Mesodermal cell (in vitro differentiated cells): ENCODE measurements at regions not wholly inside any gene's neighbourhood (a gene's known extent, or its start where the extent isn't known, plus 50 kb on each side); places are given as distances from the start of the nearest gene placed in this dataset.
"Not testable (repeated sequence)": the region's sequence is repeated elsewhere in the genome, so short reads cannot be mapped to it uniquely, and the experiment has no call there.

Source experiments
- H3K27ac ChIP-seq: 2 replicates; pipeline ENCODE4 v1.7.0; 2013; ENCODE audit warnings: mild to moderate bottlenecking, low read depth, low read length, moderate library complexity; ENCODE audit not compliant: severe bottlenecking
- H3K36me3 ChIP-seq: 2 replicates; pipeline ENCODE4 v1.7.1; 2013; ENCODE audit warnings: mild to moderate bottlenecking, low read length, moderate library complexity; ENCODE audit not compliant: control insufficient read depth, insufficient read depth
- H3K4me1 ChIP-seq: one replicate; pipeline ENCODE4 v1.7.1; 2013; ENCODE audit warnings: mild to moderate bottlenecking, low read length; ENCODE audit not compliant: insufficient read depth, control insufficient read depth, poor library complexity, severe bottlenecking
- H3K4me3 ChIP-seq: 2 replicates; pipeline ENCODE4 v1.7.0; 2013; ENCODE audit warnings: low read length, control low read depth, mild to moderate bottlenecking; ENCODE audit not compliant: insufficient read depth, poor library complexity, severe bottlenecking; ENCODE audit errors: extremely low read depth
- H3K9me3 ChIP-seq: 2 replicates; pipeline ENCODE4 v1.7.1; 2013; ENCODE audit warnings: mild to moderate bottlenecking, low read length, moderate library complexity; ENCODE audit not compliant: control insufficient read depth
- WGBS, 2 experiments: methylation state at CpG; one replicate each; pipeline ENCODE4 v1.1.5; 2013; ENCODE audit warnings: missing lambda C conversion rate in 2 of 2; ENCODE audit not compliant: insufficient coverage in 2 of 2; 5-methylcytosine and 5-hydroxymethylcytosine counted together

DNA sequence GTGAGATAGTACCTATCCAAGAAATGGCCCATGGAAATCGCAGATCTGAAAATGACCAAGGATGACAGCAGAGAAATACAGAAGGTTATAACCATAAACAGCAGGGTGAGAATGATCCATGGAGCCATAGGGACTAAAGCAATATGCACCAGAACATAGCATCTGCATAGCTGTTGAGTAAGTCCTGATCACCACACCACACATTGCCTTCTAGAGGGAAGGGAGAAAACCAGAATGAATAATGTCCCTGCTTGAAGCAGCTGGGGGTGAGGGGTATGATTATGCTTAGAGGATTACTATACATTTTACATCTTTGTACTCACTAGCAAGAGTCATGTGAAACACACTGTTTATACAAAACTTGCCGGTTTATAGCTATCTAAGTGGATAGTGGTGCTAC lies 350.4 kb downstream of the MBD2 start:
- no peaks in the 10 kb centered on the region for H3K36me3 ChIP-seq
- no peak overlapping the region for H3K4me3 ChIP-seq
- WGBS, 2 experiments, result 93% methylated on average over 1 to 2 of the region's 2 CpGs

DNA sequence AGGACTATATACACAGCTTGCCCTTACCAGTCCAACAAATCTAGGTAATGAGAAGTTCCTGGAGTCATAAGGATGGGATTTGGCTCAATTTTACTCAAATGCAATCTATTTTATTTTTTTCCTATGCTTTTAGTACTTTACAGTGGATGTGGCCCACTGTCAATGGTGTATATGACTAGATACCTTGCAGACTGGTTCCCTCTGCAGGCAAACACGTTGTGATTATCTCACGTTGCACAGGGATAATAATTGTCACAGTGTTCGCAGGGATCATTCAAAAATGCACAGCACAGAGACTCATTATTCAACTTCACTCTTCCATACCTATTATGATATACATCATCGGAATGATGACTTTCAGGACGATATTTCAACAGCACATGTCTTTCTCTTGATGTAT lies 359.7 kb downstream of the MBD2 start:
- H3K4me1 ChIP-seq, result no peaks in the 10 kb centered on the region
- no peak overlapping the region for H3K27ac ChIP-seq
- no peak overlapping the region for H3K4me3 ChIP-seq
- WGBS, 2 experiments, result 40 to 94% methylated on average over 2 to 5 of the region's 5 CpGs
- H3K9me3 ChIP-seq, result no peaks in the 10 kb centered on the region
- H3K36me3 ChIP-seq, result no peaks in the 10 kb centered on the region

More for the DNA sequence above, 350.4 kb downstream of the MBD2 start:
- Histone ChIP-seq H3K27ac (no peak overlapping the region), H3K4me1 (no peaks in the 10 kb centered on the region), H3K9me3 (no peaks in the 10 kb centered on the region)

DNA sequence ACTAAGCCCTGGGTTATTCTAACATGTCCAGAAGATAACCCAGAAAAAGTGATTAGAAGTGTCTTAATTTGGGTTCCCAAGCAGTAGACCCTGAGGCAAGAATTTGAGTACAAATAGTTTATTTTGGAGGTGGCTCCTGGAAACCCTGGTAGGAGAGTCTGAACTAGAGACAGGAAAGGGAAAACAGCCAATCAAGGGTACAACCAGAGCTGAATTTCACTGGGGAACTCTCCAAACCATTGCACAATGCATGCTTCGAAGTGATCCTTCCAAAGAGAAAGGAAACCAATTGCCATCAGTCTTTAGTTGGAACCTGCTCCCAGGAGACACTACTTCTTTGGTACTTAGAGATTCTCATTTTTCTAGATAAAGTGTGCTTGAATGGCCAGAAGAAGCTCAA lies 361.5 kb downstream of the MBD2 start:
- 90 to 100% methylated on average over 1 of the region's 1 CpG for WGBS, 2 experiments
- no peak overlapping the region for H3K4me3 ChIP-seq
- H3K4me1 ChIP-seq, result no peaks in the 10 kb centered on the region
- H3K36me3 ChIP-seq, result no peaks in the 10 kb centered on the region
- no peak overlapping the region for H3K27ac ChIP-seq
- H3K9me3 ChIP-seq, result no peaks in the 10 kb centered on the region

DNA sequence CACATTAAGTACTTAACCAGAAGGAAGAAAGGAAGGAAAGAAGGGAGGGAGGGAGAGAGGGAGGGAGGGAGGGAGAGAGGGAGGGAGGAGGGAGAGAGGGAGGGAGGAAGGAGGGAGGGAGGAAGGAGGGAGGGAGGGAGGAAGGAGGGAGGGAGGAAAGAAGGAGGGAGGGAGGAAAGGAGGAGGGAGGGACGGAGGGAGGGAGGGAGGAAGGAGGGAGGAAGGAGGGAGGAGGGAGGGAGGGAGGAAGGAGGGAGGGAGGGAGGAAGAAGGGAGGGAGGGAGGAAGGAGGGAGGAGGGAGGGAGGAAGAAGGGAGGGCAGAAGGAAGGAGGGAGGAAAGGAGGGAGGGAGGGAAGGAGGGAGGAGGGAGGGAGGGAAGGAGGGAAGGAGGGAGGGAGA lies 363.3 kb downstream of the MBD2 start:
- Histone ChIP-seq H3K9me3 (no peaks in the 10 kb centered on the region), H3K4me1 (no peaks in the 10 kb centered on the region), H3K27ac (no peak overlapping the region), H3K4me3 (no peak overlapping the region), H3K36me3 (no peaks in the 10 kb centered on the region)
- no CpG with 5 or more reads among the region's 1 CpG for WGBS, 2 experiments

DNA sequence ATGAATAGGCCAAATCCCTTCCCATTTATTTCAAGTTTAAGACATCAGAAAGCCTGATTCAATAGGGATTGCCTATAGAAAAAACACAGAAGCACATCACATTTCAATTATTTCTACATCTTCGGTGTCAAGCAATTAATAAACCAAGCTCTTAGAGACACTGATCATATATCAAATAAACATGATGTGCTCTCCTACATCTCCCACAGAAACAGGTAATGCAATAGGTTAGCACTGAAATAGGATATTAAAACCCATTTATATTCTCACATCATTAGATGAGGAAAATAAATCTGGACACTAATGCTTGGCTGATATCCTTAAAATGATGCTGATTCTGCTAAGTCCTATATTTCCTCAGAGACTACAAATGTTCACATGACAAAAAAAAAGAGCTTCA lies 364.7 kb downstream of the MBD2 start:
- Histone ChIP-seq H3K36me3 (no peaks in the 10 kb centered on the region), H3K27ac (no peak overlapping the region), H3K9me3 (no peaks in the 10 kb centered on the region), H3K4me1 (no peaks in the 10 kb centered on the region), H3K4me3 (no peak overlapping the region)
- no CpG with 5 or more reads among the region's 1 CpG for WGBS, 2 experiments

DNA sequence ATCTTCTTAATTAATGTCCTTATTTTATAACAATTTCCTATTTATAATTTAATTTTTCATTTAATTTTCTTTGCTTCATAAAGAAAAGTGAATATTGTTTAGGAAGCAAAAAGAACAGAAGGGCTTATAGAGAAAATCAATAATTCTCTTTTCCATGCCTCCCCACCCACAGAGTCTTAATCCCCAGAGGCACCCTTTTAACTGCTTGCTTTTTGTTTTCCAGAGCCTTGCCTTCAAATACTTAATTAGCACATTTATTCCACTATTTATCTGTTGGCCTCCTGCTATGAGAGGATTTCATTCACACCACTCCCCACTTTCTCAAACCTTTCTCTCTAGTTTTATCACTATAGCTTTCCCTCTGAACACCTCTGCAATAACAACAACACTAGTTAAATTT lies 373.6 kb downstream of the MBD2 start:
- Histone ChIP-seq H3K4me3 (no peak overlapping the region), H3K36me3 (no peaks in the 10 kb centered on the region), H3K4me1 (no peaks in the 10 kb centered on the region), H3K27ac (no peak overlapping the region), H3K9me3 (no peaks in the 10 kb centered on the region)

DNA sequence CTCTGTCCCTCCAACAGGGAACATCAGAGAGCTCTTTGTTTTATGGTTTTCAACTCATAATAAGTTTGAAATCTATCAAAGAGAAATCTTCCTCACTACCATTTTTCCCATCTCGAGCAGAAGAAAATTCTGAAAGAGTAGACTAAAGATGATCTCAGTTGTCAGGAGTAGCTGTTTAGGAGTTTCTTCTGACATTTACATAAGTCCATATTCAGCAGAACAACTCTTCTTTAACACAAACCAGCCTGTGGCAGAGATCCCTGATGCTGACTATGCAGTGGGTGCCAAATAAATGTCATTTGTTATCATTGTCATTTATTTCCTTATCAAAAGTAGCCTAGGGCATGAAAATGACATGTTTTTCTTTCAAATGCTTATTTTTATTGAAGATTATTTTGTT lies 380.7 kb downstream of the MBD2 start:
- H3K4me1 ChIP-seq, result no peaks in the 10 kb centered on the region
- WGBS, 2 experiments, result no CpG with 5 or more reads among the region's 1 CpG
- no peak overlapping the region for H3K4me3 ChIP-seq
- H3K9me3 ChIP-seq, result no peaks in the 10 kb centered on the region
- H3K27ac ChIP-seq, result no peak overlapping the region
- no peaks in the 10 kb centered on the region for H3K36me3 ChIP-seq

DNA sequence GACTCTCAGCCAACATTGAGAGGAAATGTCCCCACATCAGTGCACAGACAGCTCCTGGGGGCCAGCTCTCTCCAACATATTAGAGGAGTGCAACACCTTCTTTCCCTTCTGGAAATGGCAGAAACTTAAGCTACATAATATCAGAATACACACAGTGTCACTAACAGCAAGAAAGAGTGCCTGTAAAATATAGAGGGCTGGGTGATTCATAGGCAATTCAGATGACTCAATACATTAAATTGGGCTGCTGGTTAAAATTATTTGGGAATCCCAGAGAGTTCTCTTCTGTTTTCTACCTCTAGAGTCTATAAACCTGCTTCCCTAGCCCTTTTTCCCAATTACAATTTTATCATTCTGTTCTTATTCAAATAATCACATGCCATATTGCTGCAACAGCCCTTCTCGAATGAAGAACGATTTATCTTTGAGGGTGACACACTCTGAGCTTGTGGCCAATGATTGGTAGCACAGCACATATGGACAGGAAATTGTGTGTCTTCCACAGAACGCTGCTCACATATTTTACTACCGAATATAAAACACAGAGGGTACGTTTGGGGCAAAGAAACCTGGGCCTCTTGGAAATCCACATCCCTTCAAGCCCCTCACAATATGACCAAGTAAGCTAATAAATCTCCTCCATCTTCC lies 381.2 kb downstream of the MBD2 start:
- no peaks in the 10 kb centered on the region for H3K4me1 ChIP-seq
- no peaks in the 10 kb centered on the region for H3K9me3 ChIP-seq
- WGBS, 2 experiments, result 86 to 91% methylated on average over 4 to 5 of the region's 5 CpGs
- H3K4me3 ChIP-seq, result no peak overlapping the region
- H3K36me3 ChIP-seq, result no peaks in the 10 kb centered on the region
- H3K27ac ChIP-seq, result no peak overlapping the region

DNA sequence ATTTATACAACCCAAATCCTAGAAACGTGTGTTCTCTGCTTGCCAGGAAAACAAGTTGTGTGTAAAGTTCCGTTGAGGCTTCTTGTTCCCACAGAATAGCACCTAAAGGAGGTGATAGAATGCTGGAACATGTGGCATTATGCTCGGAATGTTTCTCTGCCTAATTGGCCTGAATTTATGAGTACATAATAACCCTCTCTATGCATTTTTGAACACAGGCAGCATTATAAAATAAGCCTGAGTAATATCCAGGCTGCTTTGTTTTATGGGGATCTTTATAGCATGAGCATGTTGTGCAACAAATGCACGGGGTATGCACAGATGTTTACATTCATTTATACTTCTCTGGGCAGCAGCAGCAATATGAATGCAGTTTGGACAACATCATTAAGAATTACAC lies 385.7 kb downstream of the MBD2 start:
- no peak overlapping the region for H3K27ac ChIP-seq
- H3K9me3 ChIP-seq, result peaks cover 12% of the 10 kb centered on the region
- no peak overlapping the region for H3K4me3 ChIP-seq
- H3K4me1 ChIP-seq, result no peaks in the 10 kb centered on the region
- H3K36me3 ChIP-seq, result no peaks in the 10 kb centered on the region
- WGBS, 2 experiments, result 83% methylated on average over 1 of the region's 4 CpGs; no CpG with 5 or more reads in 1 of the 2 experiments

DNA sequence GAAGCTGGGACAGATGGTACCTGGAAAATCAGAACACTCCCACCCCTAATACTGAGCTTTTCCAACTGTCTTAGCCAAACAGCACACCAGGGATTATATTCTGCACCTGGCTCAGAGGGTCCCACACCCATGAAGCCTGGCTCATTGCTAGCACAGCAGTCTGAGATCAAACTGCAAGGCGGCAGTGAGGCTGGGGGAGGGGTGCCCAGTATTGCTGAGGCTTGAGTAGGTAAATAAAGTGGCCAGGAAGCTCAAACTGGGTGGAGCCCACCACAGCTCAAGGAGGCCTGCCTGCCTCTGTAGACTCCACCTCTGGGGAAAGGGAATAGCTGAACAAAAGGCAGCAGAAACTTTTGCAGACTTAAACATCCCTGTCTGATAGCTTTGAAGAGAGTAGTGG lies 403.3 kb downstream of the MBD2 start:
- WGBS, 2 experiments, result 40% methylated on average over 1 of the region's 1 CpG; no CpG with 5 or more reads in 1 of the 2 experiments
- not testable (repeated sequence) for H3K4me3 ChIP-seq, H3K4me1 ChIP-seq

DNA sequence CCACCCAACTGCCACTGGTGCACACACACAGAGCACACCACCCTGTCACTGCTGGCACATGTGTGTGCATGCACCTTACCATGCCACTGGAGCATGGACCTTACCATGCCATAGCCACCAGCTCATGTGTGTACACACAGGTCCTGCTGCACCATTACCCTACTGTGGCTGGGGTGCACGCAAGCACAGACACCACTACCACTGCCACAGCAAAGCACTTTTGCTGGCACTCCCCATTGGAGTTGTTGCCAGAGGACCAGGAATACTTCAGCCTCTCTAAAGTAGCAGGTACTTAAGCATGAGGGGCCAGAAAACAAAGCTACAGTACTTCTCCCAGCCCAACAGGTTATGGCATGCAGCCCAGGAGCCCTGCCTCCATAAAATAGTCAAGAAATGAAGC lies 404.8 kb downstream of the MBD2 start:
- no peak overlapping the region for H3K27ac ChIP-seq

More for the DNA sequence above, 403.3 kb downstream of the MBD2 start:
- not testable (repeated sequence) for H3K27ac ChIP-seq, H3K9me3 ChIP-seq, H3K36me3 ChIP-seq

More for the DNA sequence above, 404.8 kb downstream of the MBD2 start:
- no peak overlapping the region for H3K4me3 ChIP-seq
- H3K36me3 ChIP-seq, result no peaks in the 10 kb centered on the region
- no peaks in the 10 kb centered on the region for H3K9me3 ChIP-seq
- H3K4me1 ChIP-seq, result no peaks in the 10 kb centered on the region
- WGBS, 2 experiments, result 100% methylated on average over 1 of the region's 1 CpG
